ENCODE measurements at regions not wholly inside any gene's neighbourhood (a gene's known extent, or its start where the extent isn't known, plus 50 kb on each side); places are given as distances from the start of the nearest gene placed in this dataset.

- no peak for DNase-seq
Measured at GRCh38 chr17:70230850-70231640, 61.7 kb downstream of the KCNJ2 start.

DNA sequence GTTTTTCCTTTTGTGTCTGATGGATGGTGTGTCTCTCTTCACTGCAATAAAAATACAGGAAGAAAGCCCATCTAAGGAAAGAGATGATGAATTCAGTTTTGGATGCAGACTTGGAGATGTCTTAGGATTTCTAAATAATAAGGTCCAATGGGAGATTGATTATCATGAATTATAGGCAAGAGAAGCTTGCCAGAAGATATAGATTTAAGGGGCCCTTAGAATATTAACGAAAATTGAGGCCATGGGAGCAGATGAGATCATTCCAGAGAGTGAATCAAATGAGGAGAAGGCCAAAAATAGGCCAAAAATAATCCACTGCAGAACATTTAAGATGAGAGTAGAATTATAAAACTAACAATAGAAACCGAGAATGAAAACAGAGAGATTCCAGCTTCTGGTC lies 63.1 kb downstream of the KCNJ2 start:
- DNase-seq = no peak

DNA sequence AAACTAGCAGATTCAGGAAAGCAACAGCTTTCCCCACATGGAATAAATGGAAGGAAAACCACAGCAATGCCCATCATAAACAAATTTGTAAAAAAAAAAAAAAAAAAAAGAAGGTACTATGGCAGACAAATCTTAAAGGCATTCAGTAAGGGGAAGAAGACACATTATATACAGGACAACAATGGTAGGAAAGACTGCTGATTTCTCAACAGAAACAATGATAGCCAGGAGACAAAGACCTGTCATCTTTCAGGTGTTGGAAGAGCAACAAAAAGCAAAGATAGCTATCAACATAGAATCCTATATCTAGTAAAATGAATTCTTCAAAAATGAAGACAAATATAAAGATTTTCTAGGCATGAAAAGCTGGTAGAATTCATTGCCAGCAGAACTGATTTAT lies 65.9 kb downstream of the KCNJ2 start:
- DNase-seq = no peak

DNA sequence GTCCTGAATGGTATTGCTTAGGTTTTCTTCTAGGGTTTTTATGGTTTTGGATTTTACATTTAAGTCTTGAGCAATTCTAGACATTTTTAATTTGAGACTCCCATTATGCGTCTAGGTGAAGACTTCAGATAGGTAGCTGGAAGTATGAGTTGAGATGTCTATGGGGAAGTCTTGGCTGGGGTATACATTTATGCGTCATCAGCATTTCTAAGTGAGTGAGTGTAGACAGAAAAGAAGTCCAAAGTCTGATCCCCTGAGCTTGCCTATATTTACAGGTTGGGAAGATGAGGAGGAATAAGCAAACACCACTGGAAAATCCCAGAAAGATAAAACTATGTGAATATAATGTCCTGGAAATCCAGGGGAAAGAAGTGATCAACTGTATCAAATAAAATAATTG lies 68.9 kb downstream of the KCNJ2 start:
- no peak for DNase-seq

DNA sequence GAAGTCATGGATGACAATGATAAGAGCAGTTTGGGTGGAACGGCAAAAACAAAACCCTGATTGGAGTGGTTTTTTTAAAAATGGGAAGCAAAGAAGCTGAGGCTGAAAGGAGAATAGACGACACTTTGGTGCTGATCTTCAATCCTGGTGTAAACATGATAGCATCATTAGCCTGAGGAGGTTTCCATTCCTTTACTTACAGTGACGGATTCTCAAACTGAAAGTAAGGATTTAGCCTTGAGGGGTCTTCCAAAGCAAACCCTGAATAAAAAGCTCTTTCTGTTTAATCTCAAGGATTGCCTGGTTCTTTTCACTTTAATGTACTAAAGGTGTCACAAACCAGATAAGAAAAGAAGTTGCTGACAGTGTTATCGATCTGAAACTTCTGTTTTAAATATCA lies 69.3 kb downstream of the KCNJ2 start:
- DNase-seq = no peak

DNA sequence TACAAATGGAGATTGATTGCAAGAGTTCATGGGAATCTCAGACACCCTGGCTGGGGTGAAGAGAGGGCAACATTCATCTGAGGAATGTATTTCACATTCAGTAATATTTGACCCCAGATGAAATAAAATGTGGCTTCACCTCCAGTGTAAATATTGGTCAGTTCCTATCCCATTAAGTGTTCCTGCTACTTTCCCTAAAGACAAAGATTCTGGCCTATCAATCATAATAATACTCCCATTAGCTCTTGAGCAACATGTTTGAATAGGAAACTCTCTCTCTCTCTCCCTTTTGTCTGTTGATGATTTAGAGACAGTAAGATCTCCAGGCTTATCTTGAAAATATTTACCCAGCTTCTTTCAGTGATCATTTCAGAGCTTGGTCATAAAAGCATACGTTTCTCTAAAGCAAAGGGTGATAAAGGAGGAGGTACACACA lies 70.1 kb downstream of the KCNJ2 start:
- DNase-seq = no peak

- DNase-seq = no peak
Measured at GRCh38 chr17:70241071-70241470, 71.7 kb downstream of the KCNJ2 start.

DNA sequence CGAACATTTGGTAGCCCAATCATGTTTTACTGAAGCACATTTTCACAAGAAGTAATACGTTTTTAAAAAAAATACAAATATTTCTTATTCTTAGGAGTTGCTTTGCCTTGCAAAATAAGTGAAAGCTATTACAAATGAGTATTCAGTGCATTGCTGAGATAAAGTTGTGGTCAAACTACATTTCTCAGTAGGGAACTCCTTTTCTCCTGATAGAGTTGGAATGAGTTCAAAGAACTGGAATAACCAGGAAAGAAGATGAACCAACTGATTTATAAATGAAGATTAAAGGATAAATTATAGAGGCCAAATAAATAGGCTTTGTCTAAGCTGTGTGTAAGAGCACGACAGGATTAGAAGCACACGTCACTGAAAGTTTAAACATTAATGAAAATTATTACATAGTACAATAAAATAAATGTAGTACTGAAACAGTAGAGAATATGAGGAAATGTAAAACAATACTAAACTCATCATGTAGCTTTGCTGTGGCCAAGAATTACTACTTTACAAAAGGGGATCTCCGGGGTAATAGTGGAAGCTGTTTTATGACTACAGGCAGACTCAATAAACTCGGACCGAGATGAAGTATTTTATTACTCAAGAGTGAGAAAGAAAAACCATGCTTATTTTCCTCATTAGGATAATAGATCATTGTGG lies 73.6 kb downstream of the KCNJ2 start:
- no peak for DNase-seq

DNA sequence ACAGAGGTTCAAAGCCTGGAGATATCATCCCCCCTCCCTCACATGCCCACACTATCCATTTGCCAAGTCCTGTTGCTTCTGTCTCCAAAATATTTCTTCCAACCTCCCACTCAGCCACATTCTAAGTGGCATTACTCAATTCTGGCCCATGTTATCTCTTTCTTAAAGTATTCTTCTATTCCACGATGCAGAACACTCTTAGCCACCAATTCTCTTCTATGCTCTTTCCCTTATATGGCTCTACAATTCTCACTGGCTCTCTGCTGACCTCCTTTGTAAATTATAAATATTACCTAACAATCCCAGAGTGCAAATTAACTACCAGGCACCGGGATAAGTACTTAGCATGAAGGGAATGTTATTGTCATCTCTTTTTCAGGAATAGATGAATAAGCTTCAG lies 82.4 kb downstream of the KCNJ2 start:
- no peak for DNase-seq

GRCh38 chr17:70254735-70255460 lies 85.6 kb downstream of the KCNJ2 start:
- no peak for DNase-seq

GRCh38 chr17:70256751-70257150 lies 87.4 kb downstream of the KCNJ2 start:
- no peak for DNase-seq

DNA sequence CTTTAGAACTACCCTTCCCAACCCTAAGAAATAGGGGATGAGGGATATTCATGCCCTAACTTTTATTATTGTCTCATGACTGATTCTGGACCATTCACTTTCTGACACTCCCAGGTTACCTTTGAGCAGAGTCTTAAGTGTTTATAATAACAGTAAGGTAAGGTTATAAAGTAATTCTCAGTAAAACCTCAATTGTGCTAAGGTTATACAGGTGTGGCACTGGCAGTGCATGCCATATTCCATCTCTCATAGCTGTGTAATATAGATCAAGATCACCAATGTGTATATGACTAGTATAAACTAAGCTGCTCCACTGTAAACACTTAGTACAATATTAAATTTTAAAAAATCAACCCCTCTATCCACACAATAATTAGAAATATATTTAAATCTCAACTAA lies 89.1 kb downstream of the KCNJ2 start:
- no peak for DNase-seq

DNA sequence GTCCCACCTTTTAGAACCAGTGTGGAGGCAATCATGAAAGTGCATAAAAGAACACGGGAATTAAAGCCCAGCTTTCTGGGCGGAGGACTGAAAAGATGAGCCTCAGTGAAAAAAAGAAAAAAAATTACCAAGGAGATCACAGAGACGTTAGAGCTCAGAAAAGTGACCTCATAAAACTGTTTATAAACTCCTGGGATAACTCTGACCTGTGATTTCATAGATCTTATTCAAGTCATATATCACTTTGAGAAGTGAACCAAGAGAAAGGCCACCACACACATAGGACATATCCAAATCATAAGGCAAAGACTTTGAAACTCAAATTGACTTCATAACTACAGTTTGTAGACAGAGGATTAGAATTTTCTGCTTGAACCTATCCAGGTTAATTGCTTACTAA lies 90.1 kb downstream of the KCNJ2 start:
- no peak for DNase-seq

GRCh38 chr17:70261170-70261569 lies 91.8 kb downstream of the KCNJ2 start:
- DNase-seq = no peak

DNA sequence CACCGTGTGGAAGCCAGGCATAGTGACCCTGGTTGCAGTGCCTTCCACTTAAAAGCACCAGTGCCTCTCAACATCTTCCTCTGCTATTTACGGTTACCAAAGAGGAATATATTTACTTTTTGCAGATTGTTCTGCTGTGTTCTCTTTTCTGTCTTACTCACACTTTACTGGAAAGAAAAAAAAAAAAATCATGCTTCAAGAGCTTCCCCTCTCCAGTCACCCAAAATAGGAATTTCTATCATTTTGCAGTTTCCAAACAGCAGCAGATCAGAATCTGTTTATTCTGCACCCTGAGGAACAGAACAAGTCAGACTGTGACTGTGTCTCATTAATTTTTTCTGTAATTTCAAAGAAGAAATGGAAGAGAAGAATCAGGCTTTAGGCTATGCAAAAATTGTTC lies 96.1 kb downstream of the KCNJ2 start:
- no peak for DNase-seq

- DNase-seq = no peak
Measured at GRCh38 chr17:70266394-70266793, 97.1 kb downstream of the KCNJ2 start.

- no peak for DNase-seq
Measured at GRCh38 chr17:70268383-70268782, 99.1 kb downstream of the KCNJ2 start.

GRCh38 chr17:70270554-70270953 lies 101.2 kb downstream of the KCNJ2 start:
- DNase-seq = no peak

DNA sequence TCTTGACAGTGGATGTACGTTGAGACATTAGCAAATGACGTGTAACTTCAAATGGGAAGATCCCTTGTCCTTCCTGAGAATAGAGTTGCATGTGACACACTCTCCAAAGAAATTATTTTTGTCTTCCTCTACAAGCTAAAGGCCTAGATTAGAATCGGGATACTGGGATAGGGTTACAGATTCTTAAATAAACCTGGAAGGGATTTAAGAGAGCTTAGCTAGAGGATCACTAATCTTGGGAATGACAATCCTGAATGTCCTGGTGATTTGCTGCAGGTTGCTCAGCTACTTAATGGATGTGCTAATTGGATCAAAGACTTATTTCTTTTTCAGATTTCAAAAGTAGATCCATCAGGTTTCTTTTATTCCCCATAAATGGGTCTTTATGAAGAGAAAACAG lies 101.9 kb downstream of the KCNJ2 start:
- DNase-seq = no peak

GRCh38 chr17:70271672-70272071 lies 102.3 kb downstream of the KCNJ2 start:
- DNase-seq = no peak

GRCh38 chr17:70274255-70274654 lies 104.9 kb downstream of the KCNJ2 start:
- DNase-seq = no peak

DNA sequence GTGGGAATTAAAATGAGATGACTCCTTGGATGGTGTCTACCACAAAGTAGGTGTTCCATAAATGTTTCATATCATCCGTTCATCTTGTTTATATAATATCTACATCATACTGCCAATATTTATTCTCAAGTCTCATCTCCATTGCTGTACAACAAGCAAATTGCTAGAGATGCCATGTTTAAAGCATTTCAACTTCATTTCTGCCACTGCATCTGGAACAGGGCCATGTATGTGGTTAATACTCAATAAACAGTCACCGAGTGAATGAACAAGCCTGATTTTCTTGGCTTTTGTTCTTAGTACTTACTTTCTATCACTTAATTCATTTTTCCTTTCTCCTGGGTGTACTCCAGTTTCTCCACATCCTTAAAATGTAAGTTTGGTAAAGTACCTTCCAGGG lies 107.6 kb downstream of the KCNJ2 start:
- DNase-seq = no peak

DNA sequence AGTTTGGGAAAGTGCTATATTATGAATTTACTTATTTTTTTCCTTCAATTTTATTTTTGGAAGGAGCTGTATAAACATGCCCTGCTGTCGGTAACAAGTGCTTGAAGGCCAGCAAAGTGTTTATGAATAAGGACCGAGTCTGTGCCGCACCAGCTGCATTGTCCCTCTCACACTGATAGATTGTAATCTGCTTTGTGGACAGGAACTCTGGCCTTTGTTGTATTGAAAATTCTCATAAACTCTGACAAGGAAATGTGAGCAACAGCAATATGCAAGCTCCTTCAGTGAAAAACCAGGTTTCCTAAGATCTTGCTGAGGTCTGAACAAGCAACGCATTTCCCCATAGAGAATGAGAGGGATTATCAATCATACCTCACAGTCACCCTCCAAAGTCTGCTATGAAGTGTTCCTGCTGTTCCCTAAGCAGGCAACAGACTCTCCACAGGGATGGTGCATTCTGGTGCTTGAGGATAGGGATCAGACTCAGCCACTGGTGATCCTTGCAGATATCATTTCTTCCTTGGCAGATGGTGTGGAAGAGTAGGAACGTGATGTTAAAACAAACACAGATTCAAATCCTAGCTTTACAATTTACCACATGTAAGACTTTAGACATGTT lies 109.6 kb downstream of the KCNJ2 start:
- no peak for DNase-seq

DNA sequence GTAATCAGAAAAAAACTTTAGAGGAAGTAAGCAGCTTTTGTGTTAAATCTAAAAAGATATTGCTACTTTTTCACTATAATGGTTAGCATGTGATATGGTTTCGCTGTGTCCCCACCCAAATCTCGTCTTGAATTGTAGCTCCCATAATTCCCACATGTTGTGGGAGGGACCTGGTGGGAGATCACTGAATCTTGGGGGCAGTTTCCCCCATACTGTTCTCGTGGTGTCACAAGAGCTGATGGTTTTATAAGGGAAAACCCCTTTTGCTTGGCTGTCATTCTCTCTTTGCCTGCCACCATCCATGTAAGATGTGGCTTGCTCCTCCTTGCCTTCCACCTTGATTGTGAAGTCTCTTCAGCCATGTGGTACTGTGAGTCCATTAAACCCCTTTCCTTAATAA lies 117.1 kb downstream of the KCNJ2 start:
- DNase-seq = no peak

All from NCI-H1048 (cell line).